Epidermal melanocyte (primary cell): ENCODE measurements at regions not wholly inside any gene's neighbourhood (a gene's known extent, or its start where the extent isn't known, plus 50 kb on each side); places are given as distances from the start of the nearest gene placed in this dataset.
"Not testable (repeated sequence)": the region's sequence is repeated elsewhere in the genome, so short reads cannot be mapped to it uniquely, and the experiment has no call there.

Experiments used
- DNase-seq: peaks from one replicate; pipeline ENCODE4 v3.0.0; 2011; ENCODE audit warnings: low spot score; ENCODE audit not compliant: insufficient read length

DNA sequence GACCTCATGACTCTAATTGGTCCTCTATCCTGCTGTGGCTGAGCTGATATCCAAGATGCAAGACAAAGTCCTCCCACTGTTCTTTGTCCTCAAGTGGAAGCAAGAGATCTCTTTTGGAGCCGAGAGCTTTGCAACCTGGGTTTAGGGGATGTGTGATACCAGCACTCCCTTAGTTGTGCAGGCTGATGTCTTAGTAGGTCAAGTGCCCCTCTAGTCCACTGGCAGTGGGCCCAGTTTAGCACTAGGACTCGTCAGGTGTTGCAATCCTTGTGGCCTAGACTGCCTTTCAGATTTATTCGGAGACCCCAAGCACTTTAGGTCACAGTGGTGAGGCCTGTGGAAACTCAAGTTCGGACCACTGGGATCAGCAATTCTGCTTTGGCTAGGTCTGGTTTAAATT is 64.0 kb downstream of the GPRASP3 start:
- no peak for DNase-seq

DNA sequence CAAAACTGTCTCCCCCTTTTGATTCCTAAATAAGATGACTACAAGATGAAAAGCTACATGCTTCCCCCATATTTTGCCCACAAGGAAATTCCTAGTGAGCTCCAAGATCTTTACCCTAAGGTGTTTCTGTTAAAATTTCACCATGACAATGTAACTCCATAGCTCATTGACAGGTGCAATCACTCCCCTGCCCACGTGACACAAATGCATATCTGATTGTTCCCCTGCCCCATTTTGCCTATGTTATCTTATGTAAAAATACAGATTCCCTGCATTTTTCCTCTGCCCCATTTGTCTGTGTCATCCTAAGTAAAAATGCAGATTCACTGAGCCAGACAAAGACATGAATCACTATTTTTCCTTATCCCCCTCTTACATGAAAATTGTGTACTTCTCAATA is 66.7 kb downstream of the GPRASP3 start:
- no peak for DNase-seq

GRCh38 chrX:102808336-102808735 is 87.8 kb downstream of the GPRASP3 start:
- DNase-seq = no peak

- DNase-seq = not testable (repeated sequence)
Observed at GRCh38 chrX:102818269-102818668, 97.7 kb downstream of the GPRASP3 start.

DNA sequence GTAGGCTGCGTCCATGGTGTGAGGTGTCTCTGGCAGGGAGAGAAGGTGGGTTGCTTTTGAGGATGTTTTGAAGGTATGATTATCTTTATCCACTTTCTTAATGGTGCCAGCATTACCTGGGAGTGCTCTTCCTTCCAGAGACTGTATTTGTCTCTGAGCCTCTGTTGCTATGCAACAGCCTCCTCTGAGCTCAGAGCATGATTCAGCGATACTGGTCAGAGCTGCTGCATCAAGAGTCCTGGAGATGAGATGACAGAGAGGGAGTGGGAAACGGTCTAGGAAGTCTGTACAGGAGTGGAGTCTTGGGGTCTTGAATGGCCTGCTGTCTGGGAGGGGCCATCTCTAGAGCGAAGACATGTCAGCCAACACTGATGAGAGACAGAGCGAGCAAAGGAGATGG is 104.4 kb upstream of the RAB40AL start:
- no peak for DNase-seq

GRCh38 chrX:102833136-102833535 is 103.9 kb upstream of the RAB40AL start:
- DNase-seq = no peak

GRCh38 chrX:102835504-102836146 is 101.4 kb upstream of the RAB40AL start:
- no peak for DNase-seq

GRCh38 chrX:102837847-102838246 is 99.2 kb upstream of the RAB40AL start:
- DNase-seq = no peak

DNA sequence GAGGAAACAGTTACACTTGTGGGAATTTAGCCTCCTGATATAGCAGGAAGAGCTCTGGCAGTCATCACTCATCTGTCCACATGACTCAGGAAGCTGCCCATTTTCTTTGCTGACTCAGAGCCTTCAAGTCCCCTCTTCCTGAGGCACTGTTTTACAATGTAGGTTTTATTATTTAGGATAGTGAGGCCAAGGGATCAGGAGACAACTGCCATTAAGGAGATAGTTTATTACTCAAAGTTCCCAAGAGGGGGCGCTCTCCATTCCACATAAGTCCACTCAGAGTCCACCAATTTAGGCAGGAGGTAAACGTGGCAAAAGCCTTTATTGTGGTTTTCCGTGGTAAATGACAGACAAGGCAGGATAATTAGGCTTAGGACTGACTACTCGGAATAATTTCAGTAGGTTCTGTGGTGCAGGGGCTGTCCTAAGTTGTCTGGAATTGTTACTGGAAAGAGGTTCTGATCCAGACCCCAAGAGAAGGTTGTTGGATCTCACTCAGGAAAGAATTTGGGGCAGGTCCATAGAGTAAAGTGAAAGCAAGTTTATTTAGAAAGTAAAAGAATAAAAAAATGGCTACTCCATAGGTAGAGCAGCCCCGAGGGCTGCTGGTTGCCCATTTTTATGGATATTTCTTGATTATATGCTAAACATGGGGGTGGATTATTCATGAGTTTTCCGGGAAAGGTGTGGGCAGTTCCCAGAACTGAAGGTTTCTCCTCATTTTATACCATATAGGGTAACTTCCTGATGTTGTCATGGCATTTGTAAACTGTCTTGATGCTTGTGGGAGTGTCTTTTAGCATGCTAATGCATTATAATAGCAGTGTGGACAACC is 96.0 kb upstream of the RAB40AL start:
- DNase-seq = no peak

DNA sequence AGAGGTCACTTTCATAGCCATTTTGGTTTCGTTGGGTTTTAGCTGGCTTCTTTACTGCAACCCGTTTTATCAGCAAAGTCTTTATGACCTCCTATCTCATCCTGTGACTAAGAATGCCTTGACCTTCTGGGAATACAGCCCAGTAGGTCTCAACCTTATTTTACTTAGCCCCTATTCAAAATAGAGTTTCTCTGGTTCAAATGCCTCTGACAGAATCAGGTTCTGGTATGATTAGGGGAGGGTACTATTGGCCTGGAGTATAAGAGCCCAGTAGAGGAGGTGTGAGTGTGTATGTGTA is 95.4 kb upstream of the RAB40AL start:
- DNase-seq = no peak

DNA sequence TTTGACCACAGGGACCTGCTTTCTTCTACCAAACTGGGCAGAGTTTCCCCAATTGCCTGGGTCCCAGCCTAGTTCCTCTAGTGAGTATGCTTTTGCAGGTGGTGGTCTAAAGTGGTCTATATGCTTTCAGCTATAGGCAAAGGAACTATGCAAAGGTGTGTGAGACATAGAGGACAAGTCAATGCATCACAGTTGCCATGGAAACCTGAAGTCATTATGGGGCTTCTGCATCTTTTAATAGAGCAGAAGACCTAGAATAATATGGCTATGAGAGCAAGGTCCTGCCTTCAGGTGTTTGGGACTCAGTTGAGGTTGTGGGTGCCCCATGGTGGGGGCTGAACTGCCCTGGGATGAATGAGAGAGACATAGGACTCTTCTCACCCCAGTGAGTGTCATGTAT is 92.1 kb upstream of the RAB40AL start:
- no peak for DNase-seq

GRCh38 chrX:102846544-102847236 is 90.4 kb upstream of the RAB40AL start:
- no peak for DNase-seq

GRCh38 chrX:102847362-102847761 is 89.7 kb upstream of the RAB40AL start:
- DNase-seq = no peak

- DNase-seq = no peak
Observed at GRCh38 chrX:102849396-102849795, 87.7 kb upstream of the RAB40AL start.

DNA sequence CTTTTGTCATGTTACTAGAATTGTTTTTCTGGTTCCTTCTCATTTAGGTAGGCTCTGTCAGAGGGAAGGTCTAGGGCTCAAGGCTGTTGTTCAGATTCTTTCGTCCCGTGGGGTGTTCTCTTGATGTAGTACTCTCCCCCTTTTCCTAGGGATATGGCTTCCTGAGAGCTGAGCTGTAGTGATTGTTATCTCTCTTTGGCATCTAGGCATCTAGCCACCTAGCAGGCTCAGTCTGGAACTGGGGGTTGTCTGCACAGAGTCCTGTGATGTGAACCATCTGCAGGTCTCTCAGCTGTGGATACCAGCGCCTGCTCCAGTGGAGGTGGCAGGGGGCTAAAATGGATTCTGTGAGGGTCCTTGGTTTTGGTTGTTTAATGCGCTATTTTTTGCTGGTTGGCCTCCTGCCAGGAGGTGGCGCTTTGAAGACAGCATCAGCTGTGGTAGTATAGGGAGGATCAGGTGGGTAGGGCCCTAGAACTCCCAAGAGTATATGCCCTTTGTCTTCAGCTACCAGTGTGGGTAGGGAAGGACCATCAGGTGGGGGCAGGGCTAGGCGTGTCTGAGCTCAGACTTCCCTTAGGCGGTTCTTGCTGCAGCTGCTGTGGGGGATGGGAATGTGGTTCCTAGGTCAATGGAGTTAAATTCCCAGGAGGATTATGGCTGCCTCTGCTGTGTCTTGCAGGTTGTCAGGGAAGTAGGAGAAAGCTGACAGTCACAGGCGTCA is 78.1 kb upstream of the RAB40AL start:
- not testable (repeated sequence) for DNase-seq

DNA sequence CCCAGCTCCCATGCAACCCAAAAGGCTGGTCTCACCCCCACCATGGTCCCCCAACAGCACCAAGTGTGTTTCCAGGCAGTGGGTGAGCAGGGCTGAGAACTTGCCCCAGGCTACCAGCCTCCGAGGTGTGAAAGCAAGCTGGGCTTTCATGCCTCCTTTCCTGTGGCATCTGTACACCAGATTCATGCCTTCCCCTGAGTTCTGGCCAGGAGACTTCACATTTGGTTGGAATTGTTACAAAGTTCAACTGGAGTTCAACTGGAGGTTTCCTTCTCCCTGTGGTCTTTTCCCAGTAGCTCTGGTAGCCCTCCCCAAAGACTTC is 77.6 kb upstream of the RAB40AL start:
- no peak for DNase-seq

DNA sequence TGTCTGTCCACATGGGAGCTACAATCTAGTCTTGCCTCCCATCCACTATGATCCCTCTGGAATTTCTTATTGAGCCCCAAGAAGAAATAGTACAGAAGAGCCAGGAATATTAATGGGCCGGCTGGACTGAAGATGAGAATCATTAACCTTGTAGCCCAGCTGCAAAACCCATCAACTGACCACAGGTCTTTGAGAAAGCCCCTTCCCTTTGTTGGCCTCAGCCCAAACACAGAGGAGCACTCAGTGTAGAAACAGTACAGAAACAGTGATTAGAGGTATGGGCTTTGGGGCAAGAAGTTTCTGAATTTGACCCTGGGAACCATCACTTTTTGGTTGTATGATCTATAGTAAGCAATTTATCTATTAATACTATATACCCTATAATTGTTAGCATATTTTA is 76.8 kb upstream of the RAB40AL start:
- no peak for DNase-seq

- peak; percentile 19 for DNase-seq
Observed at GRCh38 chrX:102863735-102864134, 73.3 kb upstream of the RAB40AL start.

- no peak for DNase-seq
Observed at GRCh38 chrX:102866981-102867656, 70.0 kb upstream of the RAB40AL start.

- no peak for DNase-seq
Observed at GRCh38 chrX:102883491-102883890, 53.6 kb upstream of the RAB40AL start.
